Endothelial cell of umbilical vein (primary cell): ENCODE measurements at regions not wholly inside any gene's neighbourhood (a gene's known extent, or its start where the extent isn't known, plus 50 kb on each side); places are given as distances from the start of the nearest gene placed in this dataset.

Source experiments
- BruUV-seq: library from RNA; stranded (reverse); fragments of 400-500 nt; replicated peaks from 2 replicates; lab custom pipeline; 2021; lab: Mats Ljungman, UMichigan
- CTCF ChIA-PET: fragments of 300-600, 350-600 bp; sonication (Branson Sonifier 250); formaldehyde crosslinking; loops from one replicate; lab custom pipeline; 2021; ENCODE audit warnings: antibody characterized with exemption, inconsistent platforms; lab: Charles Lee
- POLR2A ChIA-PET: fragments of 300-600, 350-600 bp; sonication (Branson Sonifier 250); formaldehyde crosslinking; loops from one replicate; lab custom pipeline; 2021; ENCODE audit warnings: antibody characterized with exemption, inconsistent platforms; lab: Charles Lee
- DNase-seq: peaks from one replicate; pipeline ENCODE4 v3.0.0-alpha.2; 2011; ENCODE audit warnings: low read depth, low spot score
- FAIRE-seq: peaks from 2 replicates; lab custom pipeline; 2011; peaks lifted over from hg19 to GRCh38; lab: Jason Lieb, UNC
- H2AFZ ChIP-seq: 2 replicates; pipeline ENCODE4 v1.6.0; 2012; ENCODE audit warnings: low read depth, low read length, control low read depth, inconsistent platforms
- H3K27ac ChIP-seq: 2 replicates; pipeline ENCODE4 v1.5.1; 2011; ENCODE audit warnings: low read depth, mild to moderate bottlenecking, control low read depth, low read length, moderate library complexity; ENCODE audit not compliant: insufficient read depth
- H3K27me3 ChIP-seq, 2 experiments: 2 replicates each; pipeline versions ENCODE4 v1.6.0 to v1.6.1; 2011; ENCODE audit warnings: low read length in 2 of 2, mixed read lengths in 1 of 2; ENCODE audit not compliant: control insufficient read depth in 2 of 2, insufficient read depth in 2 of 2
- H3K36me3 ChIP-seq, 2 experiments: 2 replicates in 1 of 2; 3 replicates in 1 of 2; pipeline ENCODE4 v1.5.1; 2011; ENCODE audit warnings: low read length in 2 of 2, mild to moderate bottlenecking in 1 of 2, moderate library complexity in 1 of 2; ENCODE audit not compliant: control insufficient read depth in 2 of 2, insufficient read depth in 2 of 2; ENCODE audit errors: extremely low read depth in 1 of 2
- H3K4me1 ChIP-seq: 3 replicates; pipeline ENCODE4 v1.5.1; 2011; ENCODE audit warnings: mild to moderate bottlenecking, low read length; ENCODE audit not compliant: control insufficient read depth, insufficient read depth; ENCODE audit errors: extremely low read depth
- H3K4me2 ChIP-seq: 2 replicates; pipeline ENCODE4 v1.6.1; 2011; ENCODE audit warnings: low read length, control low read depth, mixed read lengths; ENCODE audit not compliant: insufficient read depth
- H3K4me3 ChIP-seq, 3 experiments: fragments of 200-600 bp in 1 of 3; sonication (generic), shearing (Covaris generic) in 1 of 3; replicated peaks in 1 of 3; 2 replicates each; pipeline ENCODE4 v1.5.1; 2011 to 2016; ENCODE audit warnings: control low read depth in 3 of 3, low read length in 3 of 3, mild to moderate bottlenecking in 2 of 3, inconsistent platforms in 1 of 3, low read depth in 1 of 3, moderate library complexity in 1 of 3; ENCODE audit not compliant: insufficient read depth in 1 of 3
- H3K79me2 ChIP-seq: 2 replicates; pipeline ENCODE4 v1.6.0; 2012; ENCODE audit warnings: low read length, inconsistent platforms; ENCODE audit not compliant: control insufficient read depth, insufficient read depth
- H3K9ac ChIP-seq: replicated peaks from 2 replicates; pipeline ENCODE3; 2011; ENCODE audit warnings: low read length, control low read depth; ENCODE audit not compliant: insufficient read depth; ENCODE audit errors: extremely low read depth
- H3K9me1 ChIP-seq: replicated peaks from 3 replicates; pipeline ENCODE4 v1.6.0; 2011; ENCODE audit warnings: mild to moderate bottlenecking, low read length; ENCODE audit not compliant: control insufficient read depth, insufficient read depth; ENCODE audit errors: extremely low read depth
- H3K9me3 ChIP-seq: replicated peaks from 2 replicates; pipeline ENCODE4 v1.5.1; 2012; ENCODE audit warnings: low read length, inconsistent platforms; ENCODE audit not compliant: control insufficient read depth, insufficient read depth
- H4K20me1 ChIP-seq: replicated peaks from 2 replicates; pipeline ENCODE3; 2011; ENCODE audit warnings: mild to moderate bottlenecking, low read length; ENCODE audit not compliant: control insufficient read depth, insufficient read depth; ENCODE audit errors: extremely low read depth
- EZH2 ChIP-seq: IDR thresholded peaks from 2 replicates; pipeline ENCODE4 v1.6.1; 2012; ENCODE audit warnings: borderline replicate concordance, low read depth, mild to moderate bottlenecking, moderate library complexity, low read length, inconsistent platforms; ENCODE audit not compliant: severe bottlenecking
- FOS ChIP-seq: IDR thresholded peaks from 2 replicates; pipeline ENCODE4 v1.6.1; 2011; ENCODE audit warnings: mild to moderate bottlenecking, low read length, moderate library complexity, borderline replicate concordance; ENCODE audit not compliant: insufficient read depth
- GATA2 ChIP-seq: IDR thresholded peaks from 2 replicates; pipeline ENCODE4 v1.7.0; 2011; ENCODE audit warnings: low read depth, mild to moderate bottlenecking, moderate library complexity, mixed read lengths, low read length; ENCODE audit not compliant: insufficient read length, insufficient read depth
- JUN ChIP-seq: IDR thresholded peaks from 2 replicates; pipeline ENCODE4 v1.6.1; 2011; ENCODE audit warnings: borderline replicate concordance, low read depth; ENCODE audit not compliant: insufficient read length, insufficient read depth
- MYC ChIP-seq: IDR thresholded peaks from one replicate; pipeline ENCODE4 v1.6.1; 2011; ENCODE audit warnings: mild to moderate bottlenecking, low read depth, low read length
- POLR2A ChIP-seq: IDR thresholded peaks from 2 replicates; pipeline ENCODE4 v1.6.1; 2012; ENCODE audit warnings: low read depth, mild to moderate bottlenecking, control low read depth, low read length
- POLR2AphosphoS5 ChIP-seq: IDR thresholded peaks from 2 replicates; pipeline ENCODE4 v1.6.1; 2012; ENCODE audit warnings: low read depth, mild to moderate bottlenecking, control low read depth, low read length, moderate library complexity; ENCODE audit not compliant: insufficient read depth
- dilution Hi-C: fragments of 300-500 bp; cut with MboI; formaldehyde crosslinking; loops from one replicate; pipeline ENCODE4 v1.15.0; 2019; ENCODE audit warnings: low sequenced_read_pairs; ENCODE audit not compliant: extremely low pct_ligation_motif_present
- intact Hi-C: fragments of 100-400 bp; cut with micrococcal nuclease; formaldehyde crosslinking; loops from one replicate; pipeline ENCODE4 v1.10.0; 2022
- TF ChIP-seq, protein P1 (sequence below): IDR thresholded peaks from 2 replicates; pipeline ENCODE4 v1.6.1; 2011; ENCODE audit not compliant: insufficient read depth, insufficient read length
- TF ChIP-seq, protein P2 (sequence below), 2 donors: IDR thresholded peaks; 1 replicate in 1 of 2; 2 replicates in 1 of 2; pipeline ENCODE4 v1.5.1; 2011; ENCODE audit warnings: low read length in 2 of 2, mild to moderate bottlenecking in 2 of 2, moderate library complexity in 2 of 2, control low read depth in 1 of 2, inconsistent platforms in 1 of 2, low read depth in 1 of 2; ENCODE audit not compliant: insufficient read depth in 1 of 2; ENCODE audit errors: extremely low read depth in 1 of 2

DNA sequence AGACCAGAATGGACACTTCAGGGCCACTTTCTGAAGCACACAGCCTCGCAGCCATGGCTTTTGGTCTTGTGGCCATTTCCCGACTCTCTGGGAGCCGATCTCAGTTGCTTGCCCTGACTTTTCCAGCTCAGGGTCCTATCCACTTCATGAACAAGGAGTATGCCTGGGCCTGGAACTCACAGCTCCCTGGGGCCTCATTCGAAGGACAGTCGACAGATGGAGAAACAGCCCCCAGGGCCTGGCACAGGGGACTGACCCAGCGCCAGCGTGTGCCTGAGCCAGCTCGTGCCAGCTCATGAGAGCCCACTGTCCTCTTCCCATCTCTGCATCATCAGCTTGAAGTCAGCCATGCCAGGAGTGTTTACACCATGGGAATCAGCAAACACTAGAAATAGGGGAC lies 134.6 kb upstream of the GPC1 start:
- DNase-seq = no peak
- intact Hi-C loops = no loop called here
- no peak overlapping the region for H3K9ac ChIP-seq
- H3K36me3 ChIP-seq = no peaks in the 10 kb centered on the region
- no peak overlapping the region for H3K4me3 ChIP-seq
- H3K27me3 ChIP-seq = no peaks in the 10 kb centered on the region
- H3K9me3 ChIP-seq = no peaks in the 10 kb centered on the region
- no peaks in the 10 kb centered on the region for H3K9me1 ChIP-seq
- BruUV-seq = no TSS peak
- no peak overlapping the region for H3K4me2 ChIP-seq
- ChIA-PET CTCF (no interaction called here), POLR2A (no interaction called here)
- TF ChIP-seq GATA2 (no peak), FOS (no peak), POLR2A (no peak), MYC (no peak), EZH2 (no peak), POLR2AphosphoS5 (no peak), JUN (no peak)
- TF ChIP-seq, protein P1, sequence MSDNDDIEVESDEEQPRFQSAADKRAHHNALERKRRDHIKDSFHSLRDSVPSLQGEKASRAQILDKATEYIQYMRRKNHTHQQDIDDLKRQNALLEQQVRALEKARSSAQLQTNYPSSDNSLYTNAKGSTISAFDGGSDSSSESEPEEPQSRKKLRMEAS = no peak
- TF ChIP-seq, protein P2, sequence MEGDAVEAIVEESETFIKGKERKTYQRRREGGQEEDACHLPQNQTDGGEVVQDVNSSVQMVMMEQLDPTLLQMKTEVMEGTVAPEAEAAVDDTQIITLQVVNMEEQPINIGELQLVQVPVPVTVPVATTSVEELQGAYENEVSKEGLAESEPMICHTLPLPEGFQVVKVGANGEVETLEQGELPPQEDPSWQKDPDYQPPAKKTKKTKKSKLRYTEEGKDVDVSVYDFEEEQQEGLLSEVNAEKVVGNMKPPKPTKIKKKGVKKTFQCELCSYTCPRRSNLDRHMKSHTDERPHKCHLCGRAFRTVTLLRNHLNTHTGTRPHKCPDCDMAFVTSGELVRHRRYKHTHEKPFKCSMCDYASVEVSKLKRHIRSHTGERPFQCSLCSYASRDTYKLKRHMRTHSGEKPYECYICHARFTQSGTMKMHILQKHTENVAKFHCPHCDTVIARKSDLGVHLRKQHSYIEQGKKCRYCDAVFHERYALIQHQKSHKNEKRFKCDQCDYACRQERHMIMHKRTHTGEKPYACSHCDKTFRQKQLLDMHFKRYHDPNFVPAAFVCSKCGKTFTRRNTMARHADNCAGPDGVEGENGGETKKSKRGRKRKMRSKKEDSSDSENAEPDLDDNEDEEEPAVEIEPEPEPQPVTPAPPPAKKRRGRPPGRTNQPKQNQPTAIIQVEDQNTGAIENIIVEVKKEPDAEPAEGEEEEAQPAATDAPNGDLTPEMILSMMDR (IDR thresholded peaks at IDR 0.05; ENCODE audit: extremely low read depth in 1 of 2, insufficient read depth in 1 of 2, low read depth in 1 of 2, low read length in 2 of 2) = no peak
- no peaks in the 10 kb centered on the region for H3K4me1 ChIP-seq
- dilution Hi-C loops = no loop called here
- no peaks in the 10 kb centered on the region for H4K20me1 ChIP-seq
- no peak overlapping the region for H2AFZ ChIP-seq
- no peak overlapping the region for H3K27ac ChIP-seq
- no peak for FAIRE-seq
- H3K79me2 ChIP-seq = no peaks in the 10 kb centered on the region
